ENCODE measurements at regions not wholly inside any gene's neighbourhood (a gene's known extent, or its start where the extent isn't known, plus 50 kb on each side); places are given as distances from the start of the nearest gene placed in this dataset.

DNA sequence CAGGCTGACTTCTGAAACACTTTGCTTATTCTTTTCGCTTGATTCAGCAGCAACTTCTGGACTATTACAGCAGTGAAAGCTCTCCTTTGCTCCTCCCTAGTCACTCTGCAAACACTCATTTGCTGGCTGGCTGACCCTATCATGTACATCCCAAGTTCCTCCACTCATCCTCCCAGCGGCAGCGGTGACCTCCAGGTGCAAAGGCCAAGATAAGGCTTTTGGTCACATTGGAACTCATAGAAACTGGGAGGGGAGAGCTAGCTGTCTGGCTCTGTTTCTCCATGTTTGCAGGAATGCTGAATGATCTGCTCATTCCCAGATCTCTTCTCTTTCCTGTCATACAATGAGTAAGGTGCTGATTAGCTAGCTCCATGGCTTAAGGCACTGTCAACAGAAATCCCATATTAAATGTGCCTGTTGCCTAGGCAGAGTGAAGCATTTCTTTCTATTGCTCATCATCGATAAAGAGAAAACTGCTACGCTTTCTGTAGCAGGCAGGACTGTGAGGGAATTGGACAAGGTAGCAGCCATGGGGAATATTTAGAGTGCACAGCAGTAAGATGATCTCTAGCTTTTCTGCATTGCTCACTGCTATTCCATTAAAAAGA is 250.5 kb upstream of the PDE4D start:
- TF ChIP-seq, protein P1, sequence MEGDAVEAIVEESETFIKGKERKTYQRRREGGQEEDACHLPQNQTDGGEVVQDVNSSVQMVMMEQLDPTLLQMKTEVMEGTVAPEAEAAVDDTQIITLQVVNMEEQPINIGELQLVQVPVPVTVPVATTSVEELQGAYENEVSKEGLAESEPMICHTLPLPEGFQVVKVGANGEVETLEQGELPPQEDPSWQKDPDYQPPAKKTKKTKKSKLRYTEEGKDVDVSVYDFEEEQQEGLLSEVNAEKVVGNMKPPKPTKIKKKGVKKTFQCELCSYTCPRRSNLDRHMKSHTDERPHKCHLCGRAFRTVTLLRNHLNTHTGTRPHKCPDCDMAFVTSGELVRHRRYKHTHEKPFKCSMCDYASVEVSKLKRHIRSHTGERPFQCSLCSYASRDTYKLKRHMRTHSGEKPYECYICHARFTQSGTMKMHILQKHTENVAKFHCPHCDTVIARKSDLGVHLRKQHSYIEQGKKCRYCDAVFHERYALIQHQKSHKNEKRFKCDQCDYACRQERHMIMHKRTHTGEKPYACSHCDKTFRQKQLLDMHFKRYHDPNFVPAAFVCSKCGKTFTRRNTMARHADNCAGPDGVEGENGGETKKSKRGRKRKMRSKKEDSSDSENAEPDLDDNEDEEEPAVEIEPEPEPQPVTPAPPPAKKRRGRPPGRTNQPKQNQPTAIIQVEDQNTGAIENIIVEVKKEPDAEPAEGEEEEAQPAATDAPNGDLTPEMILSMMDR (IDR thresholded peaks at IDR 0.05): no peak
- TF ChIP-seq ZFX (IDR thresholded peaks at IDR 0.05; ENCODE audit: borderline replicate concordance): no peak
